Osteocyte (in vitro differentiated cells): ENCODE measurements at regions not wholly inside any gene's neighbourhood (a gene's known extent, or its start where the extent isn't known, plus 50 kb on each side); places are given as distances from the start of the nearest gene placed in this dataset.

Source experiments
- DNase-seq: peaks from one replicate; pipeline ENCODE4 v3.0.0; 2021; ENCODE audit warnings: mixed read lengths; ENCODE audit not compliant: unreplicated experiment; ENCODE audit errors: extremely low spot score
- H3K27ac Mint-ChIP-seq: one replicate; pipeline ENCODE4 v1.8.0; 2021; ENCODE audit warnings: mild to moderate bottlenecking, mixed read lengths; ENCODE audit not compliant: unreplicated experiment
- H3K27me3 Mint-ChIP-seq: one replicate; pipeline ENCODE4 v1.8.0; 2021; ENCODE audit warnings: mixed read lengths; ENCODE audit not compliant: unreplicated experiment
- H3K36me3 Mint-ChIP-seq: one replicate; pipeline ENCODE4 v1.8.0; 2021; ENCODE audit warnings: mixed read lengths; ENCODE audit not compliant: unreplicated experiment
- H3K4me1 Mint-ChIP-seq: one replicate; pipeline ENCODE4 v1.8.0; 2021; ENCODE audit warnings: mixed read lengths; ENCODE audit not compliant: unreplicated experiment
- H3K4me3 Mint-ChIP-seq: one replicate; pipeline ENCODE4 v1.8.0; 2021; ENCODE audit warnings: mild to moderate bottlenecking, moderate library complexity, mixed read lengths; ENCODE audit not compliant: unreplicated experiment
- H3K9me3 Mint-ChIP-seq: one replicate; pipeline ENCODE4 v1.8.0; 2021; ENCODE audit warnings: mixed read lengths; ENCODE audit not compliant: unreplicated experiment
- CTCF ChIP-seq: fragments of 200-600 bp; sonication (generic); IDR thresholded peaks from 2 replicates; pipeline ENCODE4 v1.5.0; 2021; ENCODE audit warnings: antibody characterized with exemption, mild to moderate bottlenecking, moderate library complexity

DNA sequence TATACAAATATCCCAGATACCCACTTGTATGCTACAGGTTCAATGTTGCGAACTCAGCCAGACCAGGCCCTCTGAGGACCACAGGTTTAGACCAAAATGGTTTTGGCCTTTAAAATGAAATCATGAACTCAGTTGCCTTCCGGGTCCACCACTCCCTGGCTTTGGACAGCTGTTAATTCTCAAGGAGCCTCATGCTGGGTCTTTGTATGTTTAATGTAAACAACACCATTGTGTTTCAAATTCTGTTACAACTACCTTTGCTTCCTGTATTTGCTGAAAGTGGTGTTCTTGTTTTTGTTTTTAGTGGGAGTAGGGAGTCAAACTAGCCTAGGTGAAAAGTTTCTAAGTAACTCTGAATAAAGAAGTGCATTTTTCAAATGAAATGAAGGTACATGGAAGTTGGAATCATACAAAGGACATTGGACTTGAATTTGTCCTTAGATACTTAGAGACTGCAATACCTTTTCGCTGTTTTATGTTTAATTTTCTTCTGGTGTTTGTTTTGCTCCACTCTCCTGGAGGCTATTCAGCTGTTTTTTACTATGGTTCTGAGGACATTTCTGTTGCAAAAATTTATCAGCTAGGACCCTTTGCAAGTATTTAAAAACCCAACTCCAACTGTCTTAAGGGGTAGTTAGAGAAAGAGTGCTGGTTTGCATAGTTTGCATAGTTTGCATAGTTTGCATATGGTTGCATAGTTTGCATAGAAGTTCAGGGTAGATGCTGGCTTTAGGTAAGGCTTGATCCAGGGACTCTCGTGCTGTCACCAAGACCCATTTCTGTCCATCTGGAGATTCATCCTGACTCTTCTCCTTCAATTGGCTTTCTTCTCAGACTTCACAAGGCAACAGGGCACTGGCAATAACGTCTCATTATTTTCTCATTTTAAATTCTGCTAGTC, 70.1 kb downstream of the MID1IP1 start:
- DNase-seq: no peak
- H3K4me1 Mint-ChIP-seq: peaks cover 5% of the 10 kb centered on the region
- H3K27me3 Mint-ChIP-seq: no peaks in the 10 kb centered on the region
- no peak for TF ChIP-seq CTCF
- H3K4me3 Mint-ChIP-seq: no peak overlapping the region
- H3K9me3 Mint-ChIP-seq: peaks cover 5% of the 10 kb centered on the region
- H3K27ac Mint-ChIP-seq: no peak overlapping the region
- no peaks in the 10 kb centered on the region for H3K36me3 Mint-ChIP-seq

GRCh38 chrX:38877366-38877765, 76.1 kb downstream of the MID1IP1 start:
- no peak for TF ChIP-seq CTCF
- Mint-ChIP-seq H3K4me3 (no peak overlapping the region), H3K27me3 (no peaks in the 10 kb centered on the region), H3K36me3 (no peaks in the 10 kb centered on the region), H3K4me1 (no peaks in the 10 kb centered on the region), H3K9me3 (peaks cover 22% of the 10 kb centered on the region), H3K27ac (no peak overlapping the region)
- DNase-seq: no peak

DNA sequence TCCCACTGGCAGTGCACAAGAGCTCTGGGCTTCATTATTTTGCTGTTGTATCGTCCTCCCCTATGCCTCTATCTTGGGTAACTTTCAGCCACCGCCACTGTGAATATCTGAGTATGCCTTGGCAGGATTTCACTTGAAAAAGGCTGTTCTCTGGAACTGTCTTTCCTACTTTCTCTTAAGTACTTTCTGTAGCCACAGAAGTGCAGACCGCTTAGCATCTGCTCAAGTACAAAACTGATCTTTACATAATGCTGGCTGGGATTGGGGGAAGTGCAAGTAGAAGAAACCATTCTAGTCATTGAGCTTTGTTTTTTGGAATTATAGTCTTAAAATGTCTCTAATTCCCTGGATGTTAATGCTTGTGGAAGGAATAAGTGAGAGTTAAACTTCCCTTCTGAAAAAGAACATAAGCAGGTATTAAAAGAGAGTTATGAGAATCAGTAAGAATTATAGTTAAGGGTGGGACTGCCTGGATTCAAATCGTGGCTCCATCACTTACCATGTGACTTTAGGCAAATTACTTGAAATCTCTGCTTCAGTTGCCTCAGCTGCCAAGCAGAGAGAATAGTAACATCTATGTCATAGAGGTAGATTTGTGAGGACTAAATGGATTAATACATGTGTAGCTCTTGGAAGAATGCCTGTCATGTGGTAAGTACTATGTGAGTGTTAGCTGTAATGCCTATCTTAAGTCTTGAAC, 77.5 kb downstream of the MID1IP1 start:
- peaks cover 22% of the 10 kb centered on the region for H3K9me3 Mint-ChIP-seq
- no peaks in the 10 kb centered on the region for H3K27me3 Mint-ChIP-seq
- H3K4me3 Mint-ChIP-seq: no peak overlapping the region
- no peak for TF ChIP-seq CTCF
- no peaks in the 10 kb centered on the region for H3K4me1 Mint-ChIP-seq
- H3K36me3 Mint-ChIP-seq: no peaks in the 10 kb centered on the region
- no peak for DNase-seq
- no peak overlapping the region for H3K27ac Mint-ChIP-seq

DNA sequence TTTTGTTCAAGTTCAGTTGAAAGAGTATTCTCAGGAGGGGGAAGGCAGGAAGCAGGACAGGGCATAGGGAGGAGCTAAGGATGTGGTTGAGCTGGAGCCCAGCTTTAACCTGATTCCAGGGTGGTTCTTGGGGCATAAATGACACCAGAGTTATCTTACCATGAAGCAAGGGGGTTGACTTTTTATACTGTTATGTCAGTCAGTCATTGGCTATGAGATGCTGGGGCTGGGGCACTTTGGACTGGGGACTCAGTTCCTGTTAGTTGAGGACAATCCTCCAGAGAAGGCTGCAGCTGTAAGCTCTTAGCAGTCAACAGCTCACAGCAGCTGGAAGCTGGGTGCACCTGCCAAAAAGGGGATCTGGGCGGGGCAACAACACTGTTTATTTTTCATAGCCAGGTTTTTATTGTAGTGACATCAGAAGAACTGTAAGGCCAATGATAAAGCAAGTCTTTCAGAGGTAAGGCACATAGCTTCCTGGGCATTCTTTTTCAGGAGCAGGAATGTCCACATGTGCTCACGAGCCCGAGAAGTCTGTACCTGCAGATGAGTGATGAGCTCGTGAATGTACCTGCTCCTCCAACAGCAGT, 78.5 kb downstream of the MID1IP1 start:
- Mint-ChIP-seq H3K9me3 (peaks cover 25% of the 10 kb centered on the region), H3K4me1 (no peaks in the 10 kb centered on the region), H3K4me3 (no peak overlapping the region), H3K27me3 (no peaks in the 10 kb centered on the region), H3K36me3 (no peaks in the 10 kb centered on the region), H3K27ac (no peak overlapping the region)
- no peak for DNase-seq
- TF ChIP-seq CTCF: no peak
